Neural crest cell (in vitro differentiated cells): ENCODE measurements at regions not wholly inside any gene's neighbourhood (a gene's known extent, or its start where the extent isn't known, plus 50 kb on each side); places are given as distances from the start of the nearest gene placed in this dataset.
A peak's percentile ranks its signal among the peaks of the same experiment; 100 is the strongest.

Experiments used
- DNase-seq: peaks from one replicate; pipeline ENCODE4 v3.0.0; 2021; ENCODE audit warnings: low read depth, mixed read lengths, low spot score
- H3K27ac Mint-ChIP-seq: one replicate; pipeline ENCODE4 v1.8.0; 2021; ENCODE audit warnings: mild to moderate bottlenecking, mixed read lengths; ENCODE audit not compliant: unreplicated experiment
- H3K27me3 Mint-ChIP-seq: 2 replicates; pipeline ENCODE4 v1.8.0; 2021; ENCODE audit warnings: low read depth, mild to moderate bottlenecking, mixed read lengths
- H3K36me3 Mint-ChIP-seq: 2 replicates; pipeline ENCODE4 v1.8.0; 2021; ENCODE audit warnings: low read depth, mild to moderate bottlenecking, mixed read lengths
- H3K4me1 Mint-ChIP-seq: 2 replicates; pipeline ENCODE4 v1.8.0; 2021; ENCODE audit warnings: mixed read lengths
- H3K4me3 Mint-ChIP-seq: one replicate; pipeline ENCODE4 v1.8.0; 2021; ENCODE audit warnings: mild to moderate bottlenecking, mixed read lengths
- H3K9me3 Mint-ChIP-seq: 2 replicates; pipeline ENCODE4 v1.8.0; 2021; ENCODE audit warnings: mixed read lengths
- CTCF ChIP-seq: fragments of 200-600 bp; sonication (generic); conservative IDR thresholded peaks from 2 replicates; pipeline ENCODE4 v1.5.0; 2021; ENCODE audit warnings: antibody characterized with exemption, mild to moderate bottlenecking

- H3K9me3 Mint-ChIP-seq = peaks cover 9% of the 10 kb centered on the region
- H3K4me3 Mint-ChIP-seq = no peak overlapping the region
- peaks cover 47% of the 10 kb centered on the region for H3K4me1 Mint-ChIP-seq
- no peaks in the 10 kb centered on the region for H3K36me3 Mint-ChIP-seq
- no peak for DNase-seq
- no peak overlapping the region for H3K27ac Mint-ChIP-seq
- no peaks in the 10 kb centered on the region for H3K27me3 Mint-ChIP-seq
- no peak for TF ChIP-seq CTCF
Measured at GRCh38 chr14:65238456-65238855, 136.1 kb upstream of the MAX start.

- Mint-ChIP-seq H3K9me3 (peaks cover 6% of the 10 kb centered on the region), H3K27ac (peak overlapping the region; percentile 46), H3K36me3 (no peaks in the 10 kb centered on the region), H3K4me1 (peaks cover 39% of the 10 kb centered on the region), H3K4me3 (no peak overlapping the region), H3K27me3 (no peaks in the 10 kb centered on the region)
- DNase-seq = no peak
- no peak for TF ChIP-seq CTCF
Measured at GRCh38 chr14:65239143-65239937, 137.0 kb upstream of the MAX start.

GRCh38 chr14:65239938-65240296, 137.6 kb upstream of the MAX start:
- no peaks in the 10 kb centered on the region for H3K36me3 Mint-ChIP-seq
- peaks cover 5% of the 10 kb centered on the region for H3K9me3 Mint-ChIP-seq
- no peak overlapping the region for H3K4me3 Mint-ChIP-seq
- no peak for DNase-seq
- H3K27ac Mint-ChIP-seq = peak overlapping the region; percentile 46
- TF ChIP-seq CTCF = no peak
- H3K27me3 Mint-ChIP-seq = no peaks in the 10 kb centered on the region
- H3K4me1 Mint-ChIP-seq = peaks cover 39% of the 10 kb centered on the region

- Mint-ChIP-seq H3K36me3 (no peaks in the 10 kb centered on the region), H3K27me3 (no peaks in the 10 kb centered on the region), H3K4me3 (no peak overlapping the region), H3K4me1 (peaks cover 36% of the 10 kb centered on the region), H3K9me3 (no peaks in the 10 kb centered on the region), H3K27ac (no peak overlapping the region)
- no peak for DNase-seq
- TF ChIP-seq CTCF = no peak
Measured at GRCh38 chr14:65241125-65241752, 138.9 kb upstream of the MAX start.

- H3K4me3 Mint-ChIP-seq = no peak overlapping the region
- H3K4me1 Mint-ChIP-seq = peaks cover 26% of the 10 kb centered on the region
- no peak for DNase-seq
- no peaks in the 10 kb centered on the region for H3K9me3 Mint-ChIP-seq
- TF ChIP-seq CTCF = no peak
- H3K27ac Mint-ChIP-seq = no peak overlapping the region
- H3K36me3 Mint-ChIP-seq = no peaks in the 10 kb centered on the region
- no peaks in the 10 kb centered on the region for H3K27me3 Mint-ChIP-seq
Measured at GRCh38 chr14:65242732-65243134, 140.4 kb upstream of the MAX start.
